ENCODE measurements at regions not wholly inside any gene's neighbourhood (a gene's known extent, or its start where the extent isn't known, plus 50 kb on each side); places are given as distances from the start of the nearest gene placed in this dataset.
"Not testable (repeated sequence)": the region's sequence is repeated elsewhere in the genome, so short reads cannot be mapped to it uniquely, and the experiment has no call there.

- DNase-seq: no peak
Measured at GRCh38 chr11:69572861-69573260, 68.1 kb upstream of the CCND1 start.

DNA sequence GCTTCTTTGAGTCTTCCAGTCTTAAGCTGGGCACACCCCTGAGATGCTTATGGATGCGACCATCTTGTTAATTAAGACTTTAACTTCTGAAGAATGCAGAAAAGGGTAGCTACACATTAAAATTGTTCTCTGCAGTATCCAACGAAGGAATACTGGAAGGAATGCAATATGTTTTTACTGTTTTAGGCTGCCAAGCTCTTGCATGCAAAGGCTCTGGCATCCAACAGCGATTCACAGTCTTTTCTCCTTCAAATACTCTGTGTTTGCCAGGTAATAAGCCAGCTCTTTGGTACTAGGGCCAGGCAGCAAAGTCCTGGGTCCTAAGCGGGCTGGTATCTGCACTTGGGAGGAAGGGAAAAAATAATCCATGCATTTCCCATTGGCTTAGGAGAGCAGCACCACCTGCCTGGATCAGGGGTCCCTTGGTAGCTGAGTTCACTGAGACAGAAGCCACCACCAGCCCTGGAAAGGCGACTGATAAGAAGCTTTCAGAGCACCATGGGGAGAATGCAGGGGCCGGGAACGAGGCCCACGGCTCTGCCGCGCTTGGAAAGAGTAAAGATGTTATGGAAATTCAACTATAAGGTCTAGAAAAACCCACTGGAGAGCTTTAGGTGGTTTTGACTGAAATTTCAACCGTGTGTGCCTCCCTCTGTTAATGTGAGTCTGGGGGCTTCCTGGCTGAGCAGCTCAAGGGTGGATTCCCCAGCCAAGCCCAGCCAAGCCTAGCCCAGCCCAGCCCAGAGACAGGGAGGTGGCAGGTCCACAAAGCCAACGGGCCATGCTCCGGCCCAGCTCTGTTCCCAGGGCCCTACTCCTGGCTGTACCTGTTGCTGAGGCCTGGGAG lies 67.0 kb upstream of the CCND1 start:
- no peak for DNase-seq

DNA sequence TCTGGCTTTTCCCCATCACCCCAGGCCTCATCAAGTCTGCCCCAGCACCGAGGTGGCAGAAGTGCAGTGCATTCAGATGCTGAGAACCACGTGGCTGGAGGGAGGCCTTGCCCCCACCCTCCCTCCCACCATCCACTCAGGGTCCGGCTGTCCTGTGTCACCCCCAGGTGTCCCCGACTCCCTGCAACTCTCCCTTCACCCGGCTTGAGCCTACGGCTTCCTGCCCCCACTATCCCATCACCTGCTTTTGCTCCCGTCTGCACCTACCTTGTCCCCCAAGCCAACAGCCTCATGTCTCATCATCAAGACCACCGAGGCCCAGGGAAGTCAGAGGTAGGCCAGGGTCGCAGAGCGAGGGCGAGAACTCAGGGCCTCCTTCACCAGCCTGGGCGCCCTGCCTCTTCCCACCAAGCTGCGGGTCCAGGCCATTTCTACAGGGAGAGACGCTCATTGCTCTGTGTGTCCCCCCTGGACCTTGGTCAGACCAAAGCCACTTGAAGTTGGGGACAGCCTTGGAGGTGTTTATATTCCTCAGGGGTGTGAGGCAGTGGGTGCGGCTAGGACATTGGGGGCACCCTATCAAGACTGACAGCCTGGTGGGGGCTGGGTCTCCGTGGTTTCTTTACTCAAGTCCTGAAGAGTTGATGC lies 66.2 kb upstream of the CCND1 start:
- DNase-seq: no peak

DNA sequence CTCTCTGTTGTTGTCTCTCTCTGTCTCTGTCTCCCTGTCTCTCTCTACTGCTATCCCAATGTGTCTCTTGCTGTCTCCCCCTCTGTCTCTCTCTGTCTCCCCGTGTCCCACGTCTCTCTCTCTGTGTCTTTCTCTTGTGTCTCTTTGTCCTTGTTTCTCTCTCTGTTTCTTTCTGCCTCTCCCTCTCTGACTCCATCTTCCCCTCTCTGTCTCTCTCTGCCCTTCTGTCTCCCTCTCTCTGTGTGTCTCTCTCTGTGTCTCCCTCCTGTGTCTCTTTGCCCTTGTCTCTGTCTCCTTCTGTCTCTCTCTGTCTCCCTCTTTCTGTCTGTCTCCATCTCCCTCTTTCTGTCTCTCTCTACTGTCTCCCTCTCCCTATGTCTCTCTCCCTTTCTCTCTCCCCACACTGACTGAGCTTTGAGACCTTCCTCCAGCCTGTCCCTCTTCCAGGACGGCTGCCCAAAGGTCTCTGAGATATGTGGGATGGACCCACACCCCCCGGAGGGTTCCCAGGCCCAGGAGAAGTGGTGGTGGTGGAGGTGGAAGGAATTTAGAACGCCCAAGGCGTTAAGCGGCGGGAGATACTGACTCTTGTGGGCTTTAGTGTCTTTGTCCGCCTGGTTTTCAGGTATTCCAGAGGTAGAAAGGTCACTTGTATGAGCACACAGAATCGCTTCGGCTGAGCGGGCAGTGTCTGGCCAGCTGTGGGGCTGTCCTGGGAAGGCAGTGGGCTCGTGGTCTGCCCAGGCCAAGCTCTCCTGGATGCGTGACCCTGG lies 65.5 kb upstream of the CCND1 start:
- DNase-seq: no peak

- DNase-seq: no peak
Measured at GRCh38 chr11:69576069-69576782, 64.7 kb upstream of the CCND1 start.

DNA sequence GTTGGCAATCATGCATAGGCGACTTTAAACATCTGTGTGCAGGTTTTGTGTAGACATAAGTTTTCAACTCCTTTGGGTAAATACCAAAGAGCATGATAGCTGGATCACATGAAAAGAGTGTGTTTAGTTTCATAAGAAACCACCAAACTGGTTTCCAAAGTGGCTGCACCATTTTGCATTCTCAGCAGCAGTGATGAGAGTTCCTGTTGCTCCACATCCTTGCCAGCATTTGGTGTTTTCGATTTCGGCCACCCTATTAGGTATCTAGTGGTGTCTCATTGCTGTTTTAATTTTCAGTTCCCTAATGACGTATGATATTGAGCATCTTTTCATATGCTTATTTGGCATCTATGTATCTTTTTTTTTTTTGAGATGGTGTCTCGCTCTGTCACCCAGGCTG lies 62.8 kb upstream of the CCND1 start:
- DNase-seq: no peak

GRCh38 chr11:69580529-69580928 lies 60.4 kb upstream of the CCND1 start:
- DNase-seq: no peak

DNA sequence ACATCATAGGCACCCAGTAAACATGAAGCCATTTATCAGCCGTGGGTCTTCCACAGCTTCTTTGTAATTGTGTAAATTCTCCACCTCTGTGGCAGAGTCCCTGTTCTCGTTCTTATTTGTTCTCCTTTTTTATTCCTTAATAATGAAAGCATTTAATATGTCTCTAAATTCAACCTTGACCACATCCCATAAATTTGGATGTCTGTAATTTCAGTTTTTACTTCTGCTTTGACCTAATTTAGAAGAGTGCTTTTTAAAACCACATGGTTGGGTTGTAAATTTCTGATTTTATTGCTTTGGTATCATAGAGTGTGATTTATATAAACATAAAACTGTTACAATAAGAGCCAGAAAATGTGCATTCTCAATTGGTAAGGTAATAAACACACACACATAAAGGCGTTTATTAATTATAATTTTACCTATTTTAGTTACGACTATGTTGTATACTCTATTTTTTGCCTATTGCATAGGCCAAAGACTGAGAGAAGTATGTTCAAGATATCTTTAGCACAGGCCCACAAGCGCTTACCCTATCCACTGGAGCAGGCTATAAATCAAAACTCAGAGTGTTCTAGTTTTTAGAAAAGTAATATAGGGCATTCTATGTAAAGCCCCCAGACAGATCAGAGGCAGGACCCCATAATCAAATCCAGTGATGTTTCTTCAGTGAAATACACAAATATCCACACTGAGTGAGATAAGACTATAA lies 58.0 kb upstream of the CCND1 start:
- DNase-seq: no peak

- DNase-seq: no peak
Measured at GRCh38 chr11:69584160-69584559, 56.8 kb upstream of the CCND1 start.

- DNase-seq: no peak
Measured at GRCh38 chr11:69585385-69585784, 55.6 kb upstream of the CCND1 start.

- no peak for DNase-seq
Measured at GRCh38 chr11:69587454-69588090, 53.4 kb upstream of the CCND1 start.

DNA sequence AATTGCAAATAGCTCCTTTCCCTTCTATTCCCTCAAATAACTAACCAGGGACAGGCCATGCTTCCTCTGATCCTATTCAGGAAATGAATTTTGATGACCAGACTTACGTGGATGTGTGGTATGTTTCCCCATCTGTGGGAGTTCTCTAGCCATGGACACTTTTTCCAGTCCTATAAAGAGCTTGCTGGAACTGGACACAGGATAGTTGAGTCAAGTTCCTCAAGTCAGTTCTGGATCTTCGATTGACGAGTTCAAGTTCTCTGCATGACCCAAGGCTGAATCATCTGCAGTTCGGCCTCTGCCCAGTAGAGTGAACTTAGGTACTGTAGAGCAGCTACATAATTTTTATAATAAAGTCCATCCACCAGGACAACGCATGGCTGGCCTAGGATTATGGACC lies 52.7 kb upstream of the CCND1 start:
- DNase-seq: no peak

GRCh38 chr11:69590088-69590487 lies 50.9 kb upstream of the CCND1 start:
- DNase-seq: not testable (repeated sequence)
